ENCODE measurements at regions not wholly inside any gene's neighbourhood (a gene's known extent, or its start where the extent isn't known, plus 50 kb on each side); places are given as distances from the start of the nearest gene placed in this dataset.

DNA sequence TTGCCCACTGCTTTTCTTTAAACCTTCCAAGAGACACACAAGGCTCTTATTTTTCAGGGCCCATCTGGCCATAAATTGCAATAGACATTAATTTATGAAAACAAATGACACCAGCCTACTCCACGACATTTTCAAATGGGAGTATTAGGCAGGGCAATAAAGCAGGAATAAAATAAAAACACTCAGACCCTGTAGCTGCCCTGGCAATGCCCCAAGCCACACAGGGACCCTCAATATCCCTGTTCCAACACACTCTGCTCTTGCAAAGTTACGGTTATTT lies 550.8 kb upstream of the TNP1 start:
- H3K4me3 ChIP-seq (ENCODE audit: control insufficient read depth, low read depth, low read length) = no peak overlapping the region
- TF ChIP-seq CTCF (conservative IDR thresholded peaks at IDR 0.05; ENCODE audit: control insufficient read depth, insufficient read depth, low read depth, low read length) = no peak
- no peak for DNase-seq (ENCODE audit: low read depth)

GRCh38 chr2:217409949-217410680 lies 550.3 kb upstream of the TNP1 start:
- no peak for DNase-seq (ENCODE audit: low read depth)
- H3K4me3 ChIP-seq (ENCODE audit: control insufficient read depth, low read depth, low read length) = no peak overlapping the region
- no peak for TF ChIP-seq CTCF (conservative IDR thresholded peaks at IDR 0.05; ENCODE audit: control insufficient read depth, insufficient read depth, low read depth, low read length)

GRCh38 chr2:217407362-217407761 lies 547.5 kb upstream of the TNP1 start:
- peak; percentile 45 for DNase-seq (ENCODE audit: low read depth)
- H3K4me3 ChIP-seq (ENCODE audit: control insufficient read depth, low read depth, low read length) = no peak overlapping the region
- no peak for TF ChIP-seq CTCF (conservative IDR thresholded peaks at IDR 0.05; ENCODE audit: control insufficient read depth, insufficient read depth, low read depth, low read length)

- TF ChIP-seq CTCF (conservative IDR thresholded peaks at IDR 0.05; ENCODE audit: control insufficient read depth, insufficient read depth, low read depth, low read length) = no peak
- no peak for DNase-seq (ENCODE audit: low read depth)
These were observed 544.4 kb upstream of the TNP1 start for GRCh38 chr2:217404236-217404760.

GRCh38 chr2:217402761-217403383 lies 543.0 kb upstream of the TNP1 start:
- TF ChIP-seq CTCF (conservative IDR thresholded peaks at IDR 0.05; ENCODE audit: control insufficient read depth, insufficient read depth, low read depth, low read length) = no peak
- DNase-seq (ENCODE audit: low read depth) = peak; percentile 46
- no peak overlapping the region for H3K4me3 ChIP-seq (ENCODE audit: control insufficient read depth, low read depth, low read length)

More at GRCh38 chr2:217404236-217404760, 544.4 kb upstream of the TNP1 start:
- H3K4me3 ChIP-seq (ENCODE audit: control insufficient read depth, low read depth, low read length) = no peak overlapping the region

GRCh38 chr2:217402144-217402543 lies 542.3 kb upstream of the TNP1 start:
- TF ChIP-seq CTCF (conservative IDR thresholded peaks at IDR 0.05; ENCODE audit: control insufficient read depth, insufficient read depth, low read depth, low read length) = no peak

More at GRCh38 chr2:217402144-217402543, 542.3 kb upstream of the TNP1 start:
- H3K4me3 ChIP-seq (ENCODE audit: control insufficient read depth, low read depth, low read length) = no peak overlapping the region
- no peak for DNase-seq (ENCODE audit: low read depth)
